SK-N-SH treated with all-trans-retinoic acid at 6 μM for 48 hours (cell line): ENCODE measurements at regions not wholly inside any gene's neighbourhood (a gene's known extent, or its start where the extent isn't known, plus 50 kb on each side); places are given as distances from the start of the nearest gene placed in this dataset.

ENCODE experiments used
- ATAC-seq: fragments of 200-7000 bp; cut with Tn5 transposase; 3 replicates; pipeline ENCODE4 v1.9.1; 2020; ENCODE audit warnings: mild to moderate bottlenecking, moderate library complexity
- ARNTL ChIP-seq: fragments of 450-650 bp; formaldehyde crosslinking; IDR thresholded peaks from 2 replicates; pipeline ENCODE4 v1.5.0; 2020; ENCODE audit warnings: low read depth, mild to moderate bottlenecking, moderate library complexity, borderline replicate concordance
- BACH2 ChIP-seq: fragments of 250-450 bp; sonication (Bioruptor Pico); IDR thresholded peaks from 2 replicates; pipeline ENCODE4 v1.9.0; 2021; ENCODE audit warnings: mild to moderate bottlenecking, borderline replicate concordance
- CREB5 ChIP-seq: fragments of 250-450 bp; sonication (Bioruptor Pico); IDR thresholded peaks from 2 replicates; pipeline ENCODE4 v1.5.1; 2020; ENCODE audit warnings: low read depth, mild to moderate bottlenecking, moderate library complexity
- CSDC2 ChIP-seq: fragments of 250-450 bp; sonication (Bioruptor Pico); IDR thresholded peaks from 2 replicates; pipeline ENCODE4 v1.5.0; 2020; ENCODE audit warnings: mild to moderate bottlenecking, moderate library complexity
- CSRNP3 ChIP-seq: fragments of 250-450 bp; sonication (Bioruptor Pico); IDR thresholded peaks from 2 replicates; pipeline ENCODE4 v1.5.1; 2021; ENCODE audit warnings: mild to moderate bottlenecking, moderate library complexity
- ESRRG ChIP-seq: fragments of 250-450 bp; sonication (Bioruptor Pico); IDR thresholded peaks from 2 replicates; pipeline ENCODE4 v1.6.1; 2021; ENCODE audit warnings: mild to moderate bottlenecking
- GLIS3 ChIP-seq: fragments of 250-450 bp; sonication (Bioruptor Pico); IDR thresholded peaks from 2 replicates; pipeline ENCODE4 v1.5.0; 2020; ENCODE audit warnings: mild to moderate bottlenecking, moderate library complexity
- ISL1 ChIP-seq: fragments of 250-450 bp; sonication (Bioruptor Pico); IDR thresholded peaks from 2 replicates; pipeline ENCODE4 v2.1.2; 2022; ENCODE audit warnings: mild to moderate bottlenecking, moderate library complexity
- OSR1 ChIP-seq: fragments of 250-450 bp; sonication (Bioruptor Pico); IDR thresholded peaks from 2 replicates; pipeline ENCODE4 v1.8.0; 2022; ENCODE audit warnings: moderate library complexity, mild to moderate bottlenecking, inconsistent platforms
- PATZ1 ChIP-seq: fragments of 250-450 bp; sonication (Bioruptor Pico); IDR thresholded peaks from 2 replicates; pipeline ENCODE4 v1.8.0; 2020; ENCODE audit warnings: mild to moderate bottlenecking, moderate library complexity, borderline replicate concordance
- POU6F1 ChIP-seq: fragments of 250-450 bp; sonication (Bioruptor Pico); IDR thresholded peaks from 2 replicates; pipeline ENCODE4 v1.8.0; 2021; ENCODE audit warnings: low read depth, mild to moderate bottlenecking, moderate library complexity, borderline replicate concordance
- PPARA ChIP-seq: fragments of 250-450 bp; sonication (Bioruptor Pico); IDR thresholded peaks from 2 replicates; pipeline ENCODE4 v1.5.0; 2020; ENCODE audit warnings: mild to moderate bottlenecking, borderline replicate concordance
- RARB ChIP-seq: fragments of 250-450 bp; sonication (Bioruptor Pico); IDR thresholded peaks from 2 replicates; pipeline ENCODE4 v1.8.0; 2021; ENCODE audit warnings: mild to moderate bottlenecking, moderate library complexity
- SNAI2 ChIP-seq: fragments of 250-450 bp; sonication (Bioruptor Pico); IDR thresholded peaks from 2 replicates; pipeline ENCODE4 v1.5.0; 2020; ENCODE audit warnings: mild to moderate bottlenecking, moderate library complexity
- TCF4 ChIP-seq: fragments of 250-450 bp; sonication (Bioruptor Pico); IDR thresholded peaks from 2 replicates; pipeline ENCODE4 v1.8.0; 2021; ENCODE audit warnings: mild to moderate bottlenecking, moderate library complexity, borderline replicate concordance
- TOX ChIP-seq: fragments of 250-450 bp; sonication (Bioruptor Pico); IDR thresholded peaks from 2 replicates; pipeline ENCODE4 v1.8.0; 2021; ENCODE audit warnings: mild to moderate bottlenecking, moderate library complexity, borderline replicate concordance
- TSHZ2 ChIP-seq: fragments of 250-450 bp; sonication (Bioruptor Pico); IDR thresholded peaks from 2 replicates; pipeline ENCODE4 v1.5.0; 2020; ENCODE audit warnings: mild to moderate bottlenecking, moderate library complexity
- ZFP3 ChIP-seq: fragments of 250-450 bp; sonication (Bioruptor Pico); IDR thresholded peaks from 2 replicates; pipeline ENCODE4 v1.5.0; 2020; ENCODE audit warnings: mild to moderate bottlenecking, moderate library complexity
- ZFP30 ChIP-seq: fragments of 450-650 bp; formaldehyde crosslinking; IDR thresholded peaks from 2 replicates; pipeline ENCODE4 v1.5.0; 2022; ENCODE audit warnings: mild to moderate bottlenecking, moderate library complexity
- ZNF565 ChIP-seq: fragments of 450-650 bp; formaldehyde crosslinking; conservative IDR thresholded peaks from 2 replicates; pipeline ENCODE4 v1.5.0; 2020; ENCODE audit warnings: low read depth, mild to moderate bottlenecking, moderate library complexity
- ZNF70 ChIP-seq: fragments of 450-650 bp; formaldehyde crosslinking; IDR thresholded peaks from 2 replicates; pipeline ENCODE4 v1.5.0; 2020; ENCODE audit warnings: mild to moderate bottlenecking, moderate library complexity

- no peak for ATAC-seq
- TF ChIP-seq ISL1 (CRISPR knock-in tag) (peak; percentile 77), ZNF565 (CRISPR knock-in tag) (no peak), SNAI2 (no peak)
These were observed 202.4 kb downstream of the PIK3C3 start for GRCh38 chr18:42157420-42157819.

GRCh38 chr18:42157878-42158277 lies 202.8 kb downstream of the PIK3C3 start:
- ATAC-seq: no peak
- no peak for TF ChIP-seq RARB (CRISPR knock-in tag)
- TF ChIP-seq, all 23 proteins: peak for 0

GRCh38 chr18:42159146-42159545 lies 204.1 kb downstream of the PIK3C3 start:
- TF ChIP-seq TSHZ2 (CRISPR knock-in tag) (no peak), BACH2 (CRISPR knock-in tag) (no peak), ZNF565 (CRISPR knock-in tag) (no peak), ZFP3 (CRISPR knock-in tag) (no peak), ZNF70 (CRISPR knock-in tag) (no peak), CSDC2 (CRISPR knock-in tag) (no peak), ISL1 (CRISPR knock-in tag) (no peak)
- ATAC-seq: no peak

- no peak for TF ChIP-seq ARNTL (CRISPR knock-in tag)
- TF ChIP-seq POU6F1 (CRISPR knock-in tag): no peak
- TF ChIP-seq TCF4 (CRISPR knock-in tag): no peak
- no peak for TF ChIP-seq ZFP3 (CRISPR knock-in tag)
- no peak for TF ChIP-seq ZFP30 (CRISPR knock-in tag)
- TF ChIP-seq OSR1 (CRISPR knock-in tag): no peak
- no peak for TF ChIP-seq CREB5 (CRISPR knock-in tag)
- TF ChIP-seq ESRRG (CRISPR knock-in tag): no peak
- no peak for TF ChIP-seq ZNF70 (CRISPR knock-in tag)
- TF ChIP-seq PPARA: no peak
- no peak for TF ChIP-seq GLIS3 (CRISPR knock-in tag)
- no peak for TF ChIP-seq RARB (CRISPR knock-in tag)
- TF ChIP-seq TOX (CRISPR knock-in tag): no peak
- TF ChIP-seq PATZ1 (CRISPR knock-in tag): no peak
- no peak for TF ChIP-seq BACH2 (CRISPR knock-in tag)
- no peak for TF ChIP-seq ISL1 (CRISPR knock-in tag)
- no peak for TF ChIP-seq CSRNP3
- no peak for TF ChIP-seq SNAI2
- TF ChIP-seq, all 23 proteins: peak for 0
- no peak for ATAC-seq
These were observed 208.3 kb downstream of the PIK3C3 start for GRCh38 chr18:42163321-42163720.
